GM12873 (cell line): ENCODE measurements at regions not wholly inside any gene's neighbourhood (a gene's known extent, or its start where the extent isn't known, plus 50 kb on each side); places are given as distances from the start of the nearest gene placed in this dataset.

ENCODE experiments used
- TF ChIP-seq, protein P1 (sequence below): IDR thresholded peaks from 2 replicates; pipeline ENCODE4 v1.5.1; 2012; ENCODE audit warnings: low read depth, mild to moderate bottlenecking, moderate library complexity, low read length, control low read depth; ENCODE audit not compliant: insufficient read depth; ENCODE audit errors: missing control alignments

DNA sequence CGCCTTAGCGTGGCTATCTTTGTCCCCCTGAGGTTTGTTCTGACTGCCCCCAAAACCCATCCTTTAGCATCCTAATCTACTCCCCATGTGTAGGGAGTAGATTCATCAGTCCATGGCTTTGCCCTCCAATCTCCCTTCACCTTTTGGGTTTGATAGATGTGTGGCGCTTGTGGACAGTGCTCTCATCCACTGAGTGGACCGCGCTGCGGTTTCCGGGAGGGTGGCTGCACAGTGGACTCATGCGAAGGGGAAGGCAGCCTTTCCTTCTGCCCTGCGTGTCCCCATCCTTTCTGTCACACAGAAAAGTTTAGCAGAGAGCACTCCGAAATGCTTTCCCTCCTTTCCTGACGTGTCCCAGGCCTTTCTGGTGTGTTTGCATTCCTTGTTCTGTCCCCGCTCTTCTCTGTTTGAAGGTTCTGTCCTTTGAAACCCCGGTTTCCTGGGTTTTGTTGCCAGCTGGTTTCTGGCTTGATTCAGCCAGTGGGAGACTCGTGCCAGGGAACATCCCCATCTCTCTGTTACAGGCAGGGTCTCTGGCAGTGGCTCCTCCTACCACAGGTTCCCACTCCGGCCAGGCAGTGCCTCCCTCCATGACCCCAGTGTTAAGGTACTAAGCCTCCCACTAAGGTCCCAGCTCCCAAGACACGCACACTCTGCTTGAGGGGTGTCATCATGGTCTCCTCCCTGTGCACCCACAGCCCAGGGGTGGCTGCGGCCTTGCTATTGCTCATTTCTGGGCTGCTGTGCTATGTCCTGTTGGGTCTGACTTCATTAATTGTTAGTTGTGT lies 547.7 kb upstream of the DPP6 start:
- TF ChIP-seq, protein P1, sequence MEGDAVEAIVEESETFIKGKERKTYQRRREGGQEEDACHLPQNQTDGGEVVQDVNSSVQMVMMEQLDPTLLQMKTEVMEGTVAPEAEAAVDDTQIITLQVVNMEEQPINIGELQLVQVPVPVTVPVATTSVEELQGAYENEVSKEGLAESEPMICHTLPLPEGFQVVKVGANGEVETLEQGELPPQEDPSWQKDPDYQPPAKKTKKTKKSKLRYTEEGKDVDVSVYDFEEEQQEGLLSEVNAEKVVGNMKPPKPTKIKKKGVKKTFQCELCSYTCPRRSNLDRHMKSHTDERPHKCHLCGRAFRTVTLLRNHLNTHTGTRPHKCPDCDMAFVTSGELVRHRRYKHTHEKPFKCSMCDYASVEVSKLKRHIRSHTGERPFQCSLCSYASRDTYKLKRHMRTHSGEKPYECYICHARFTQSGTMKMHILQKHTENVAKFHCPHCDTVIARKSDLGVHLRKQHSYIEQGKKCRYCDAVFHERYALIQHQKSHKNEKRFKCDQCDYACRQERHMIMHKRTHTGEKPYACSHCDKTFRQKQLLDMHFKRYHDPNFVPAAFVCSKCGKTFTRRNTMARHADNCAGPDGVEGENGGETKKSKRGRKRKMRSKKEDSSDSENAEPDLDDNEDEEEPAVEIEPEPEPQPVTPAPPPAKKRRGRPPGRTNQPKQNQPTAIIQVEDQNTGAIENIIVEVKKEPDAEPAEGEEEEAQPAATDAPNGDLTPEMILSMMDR: no peak

DNA sequence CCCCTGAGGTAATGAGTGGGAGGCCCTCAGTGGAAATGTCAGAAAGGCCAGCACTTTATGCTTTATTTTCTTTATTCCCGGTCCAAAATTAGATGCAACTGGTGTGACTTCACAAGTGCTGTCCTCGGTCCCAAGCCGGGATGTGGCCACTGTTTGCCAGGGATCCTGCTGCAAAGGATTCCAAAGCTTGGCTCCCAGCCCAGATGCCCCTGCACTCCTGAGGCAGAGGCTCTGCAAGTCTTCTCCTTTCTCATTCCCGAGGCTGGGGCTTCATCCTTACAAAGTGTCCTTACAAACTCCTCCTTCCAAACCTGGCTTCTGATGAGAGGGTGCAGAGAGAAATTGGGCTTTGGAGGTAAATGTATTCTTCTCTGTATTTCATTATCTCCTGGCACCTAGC lies 544.3 kb upstream of the DPP6 start:
- TF ChIP-seq, protein P1: no peak

DNA sequence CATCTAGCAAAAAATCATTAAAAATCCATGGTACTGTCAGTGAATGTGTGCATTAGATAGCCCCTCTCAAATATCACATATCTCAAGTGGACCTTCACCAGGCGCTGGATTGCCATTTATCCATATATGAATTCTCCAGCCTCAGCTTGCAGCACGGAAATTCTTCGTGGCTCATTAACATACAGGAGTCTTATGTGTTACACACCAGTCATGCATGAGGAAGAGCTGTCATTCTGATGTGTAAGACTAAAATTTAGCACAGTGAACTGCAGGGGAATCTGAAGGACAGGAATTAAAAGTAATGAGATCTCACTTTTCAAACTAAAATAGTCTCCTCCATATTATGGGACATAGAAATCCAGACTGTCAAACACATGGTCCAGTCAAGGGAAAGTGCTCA lies 542.4 kb upstream of the DPP6 start:
- TF ChIP-seq, protein P1: no peak

DNA sequence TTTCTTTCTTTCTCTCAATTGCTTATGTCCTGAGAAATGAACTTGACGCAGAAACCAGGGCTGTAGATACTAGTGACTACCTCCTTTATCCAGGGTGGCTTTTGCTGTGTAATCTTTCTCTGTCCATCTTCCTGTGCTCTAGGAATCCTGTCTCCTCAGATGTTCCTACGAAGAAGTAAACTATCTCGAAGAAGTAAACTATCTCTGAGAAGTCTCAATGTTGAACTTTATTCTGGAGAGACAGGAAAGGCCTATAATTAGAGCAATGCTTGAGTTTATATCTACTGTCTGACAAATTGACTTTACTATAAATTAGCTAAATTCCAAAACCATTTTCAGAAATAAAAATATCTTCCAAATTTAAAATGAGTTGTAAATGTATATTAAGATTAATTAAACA lies 541.5 kb upstream of the DPP6 start:
- TF ChIP-seq, protein P1: no peak

DNA sequence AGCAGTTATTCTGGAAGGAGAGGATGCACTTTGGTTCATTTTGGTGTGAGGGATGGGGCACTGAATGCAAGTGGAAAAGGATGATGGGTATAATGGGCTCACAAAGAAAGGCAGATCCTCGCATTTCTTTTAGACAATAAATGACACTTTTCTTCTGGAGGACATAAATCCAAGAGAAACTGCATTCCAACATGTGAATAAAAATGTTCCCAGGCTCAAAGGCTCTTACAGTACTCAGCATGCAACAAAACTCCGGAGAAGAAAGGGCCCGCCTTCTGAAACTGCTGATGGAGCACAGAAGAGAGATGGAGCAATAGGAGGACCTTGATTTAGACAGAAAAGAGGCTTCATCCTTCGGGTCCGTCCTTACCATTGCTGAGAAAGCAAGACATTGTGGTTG lies 538.2 kb upstream of the DPP6 start:
- TF ChIP-seq, protein P1: no peak

DNA sequence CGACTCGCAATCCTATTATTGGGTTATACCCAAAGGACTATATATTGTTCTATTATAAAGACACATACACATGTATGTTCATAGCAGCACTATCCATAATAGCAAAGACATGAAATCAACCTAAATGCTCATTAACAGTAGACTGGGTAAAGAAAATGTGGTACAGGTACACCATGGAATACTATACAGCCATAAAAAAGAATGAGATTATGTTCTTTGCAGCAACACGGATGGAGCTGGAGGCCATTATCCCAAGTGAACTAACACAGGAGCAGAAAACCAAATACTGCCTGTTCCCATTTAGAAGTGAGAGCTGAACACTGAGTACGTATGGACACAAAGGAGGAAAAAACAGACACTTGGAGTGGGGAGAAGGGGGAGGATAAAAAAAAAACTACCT lies 536.8 kb upstream of the DPP6 start:
- TF ChIP-seq, protein P1: no peak

DNA sequence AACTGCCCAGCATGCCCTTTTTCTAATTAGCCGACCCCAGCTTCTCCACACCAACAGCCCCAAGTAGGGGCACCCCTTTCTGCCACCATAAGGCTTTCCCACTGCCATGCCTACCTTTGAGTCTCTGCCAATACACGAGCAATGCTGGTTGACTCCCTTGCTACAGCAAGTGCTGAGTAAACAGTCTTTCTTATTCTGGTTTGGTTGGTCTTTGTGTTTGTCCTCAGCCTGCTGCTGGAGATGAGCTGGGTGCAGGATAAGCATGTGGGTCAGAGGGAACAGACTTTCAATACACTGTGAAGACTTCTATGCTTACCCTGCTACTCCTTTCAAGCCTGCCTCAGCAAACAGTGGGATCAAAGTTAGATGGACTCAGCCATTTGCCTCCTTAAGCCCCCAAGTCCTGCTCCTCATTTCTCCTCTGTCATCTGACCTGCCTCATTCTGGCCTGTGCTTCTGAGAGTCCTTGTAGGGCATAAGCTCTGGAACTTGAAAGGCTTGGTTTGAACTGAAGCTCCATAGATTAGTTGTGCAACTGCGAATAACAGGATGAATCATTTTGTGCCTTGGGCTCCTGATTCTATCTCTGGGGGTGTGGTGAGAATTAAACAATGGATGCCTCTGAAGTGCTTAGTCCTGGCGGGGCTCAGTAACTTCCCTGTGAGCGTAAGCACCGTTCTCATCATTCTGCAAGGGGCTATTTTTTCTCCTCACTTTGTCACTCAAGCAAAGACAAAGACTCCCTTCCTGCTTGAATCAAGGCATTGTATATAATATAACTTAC lies 533.8 kb upstream of the DPP6 start:
- TF ChIP-seq, protein P1: no peak
